Upper lobe of left lung (tissue), 6 donors: ENCODE measurements at regions not wholly inside any gene's neighbourhood (a gene's known extent, or its start where the extent isn't known, plus 50 kb on each side); places are given as distances from the start of the nearest gene placed in this dataset.
"Not testable (repeated sequence)": the region's sequence is repeated elsewhere in the genome, so short reads cannot be mapped to it uniquely, and the experiment has no call there.

Experiments
- ATAC-seq, 2 donors: fragments of 200-7000 bp; cut with Tn5 transposase; one replicate each; pipeline ENCODE4 v1.9.1; 2022; ENCODE audit warnings: mild to moderate bottlenecking in 2 of 2, moderate library complexity in 2 of 2; ENCODE audit not compliant: low FRiP score in 2 of 2
- DNase-seq, 2 donors: peaks; one replicate each; pipeline ENCODE4 v3.0.0-alpha.2; 2019 to 2020
- H3K27ac ChIP-seq, 4 donors: fragments of 200-600 bp; sonication (generic); one replicate each; pipeline ENCODE4 v1.5.1; 2016 to 2019
- H3K27me3 ChIP-seq, 4 donors: fragments of 200-600 bp; sonication (generic); one replicate each; pipeline ENCODE4 v1.5.1; 2017 to 2019
- H3K36me3 ChIP-seq, 4 donors: fragments of 200-600 bp; sonication (generic); one replicate each; pipeline ENCODE4 v1.5.1; 2016 to 2019
- H3K4me1 ChIP-seq, 4 donors: fragments of 200-600 bp; sonication (generic); one replicate each; pipeline ENCODE4 v1.5.1; 2018 to 2019
- H3K4me3 ChIP-seq, 4 donors: fragments of 200-600 bp; sonication (generic); one replicate each; pipeline ENCODE4 v1.5.1; 2017 to 2019; ENCODE audit warnings: mild to moderate bottlenecking in 2 of 4, moderate library complexity in 1 of 4
- H3K9me3 ChIP-seq, 4 donors: fragments of 200-600 bp; sonication (generic); one replicate each; pipeline ENCODE4 v1.5.1; 2018 to 2019
- EP300 ChIP-seq, 4 donors: sonication (generic); formaldehyde crosslinking; IDR thresholded peaks; one replicate each; pipeline ENCODE4 v1.5.1; 2017; ENCODE audit warnings: antibody characterized with exemption in 4 of 4, control low read depth in 2 of 4
- POLR2A ChIP-seq, 4 donors: fragments of 450-650 bp; IDR thresholded peaks; one replicate each; pipeline ENCODE4 v1.5.1; 2016 to 2017; ENCODE audit warnings: antibody characterized with exemption in 4 of 4, mild to moderate bottlenecking in 2 of 4
- POLR2AphosphoS5 ChIP-seq, 2 donors: sonication (generic); formaldehyde crosslinking; IDR thresholded peaks; one replicate each; pipeline ENCODE4 v1.5.1; 2017; ENCODE audit warnings: antibody characterized with exemption in 2 of 2
- WGBS, 2 donors: methylation state at CpG; one replicate each; pipeline ENCODE4 v1.1.5; 2017 to 2018; 5-methylcytosine and 5-hydroxymethylcytosine counted together
- TF ChIP-seq, protein P1 (sequence below), 6 experiments: fragments of 450-650 bp in 4 of 6; fragments of 200-600 bp in 2 of 6; sonication (generic) in 2 of 6; IDR thresholded peaks; one replicate each; pipeline ENCODE4 v1.5.1; 2016 to 2019; ENCODE audit warnings: antibody characterized with exemption in 6 of 6
- donor health status: DM: no; HTN: no; CAD: no; lungs with moderate emphysema.
- donor health status: DM: no; HTN: yes; CAD: no; lungs with severe emphysema.

DNA sequence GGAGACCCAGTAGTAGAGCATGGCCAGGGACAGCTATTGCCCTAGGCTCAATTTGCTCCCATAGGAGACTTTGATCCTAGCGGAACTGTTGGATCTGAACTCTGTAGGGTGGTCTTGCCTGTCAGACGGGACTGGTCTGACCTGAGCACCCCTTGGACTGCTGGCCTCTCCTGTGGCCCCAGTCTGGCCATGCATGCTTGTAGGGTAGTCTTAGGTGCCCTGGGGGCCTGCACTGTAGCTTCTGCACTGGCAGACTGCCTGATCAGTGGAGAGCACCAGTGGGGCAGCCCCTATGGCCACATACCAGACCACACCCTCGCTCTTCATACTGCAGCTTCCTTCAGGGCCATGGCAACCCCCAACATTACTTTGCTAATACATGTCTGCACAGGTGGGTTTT, 396.1 kb upstream of the GRAMD2B start:
- Histone ChIP-seq H3K4me3 (no peak overlapping the region), H3K27ac (no peak overlapping the region), H3K36me3 (no peaks in the 10 kb centered on the region), H3K9me3 (peaks cover 0 to 18% (median 6%) of the 10 kb centered on the region in 4 donors), H3K27me3 (no peaks in the 10 kb centered on the region), H3K4me1 (no peaks in the 10 kb centered on the region)
- DNase-seq: peak in 1 of 2 donors; percentile 12
- peak in 1 of 2 donors; percentile 15 for ATAC-seq
- 91 to 100% methylated on average over 2 to 3 of the region's 3 CpGs for WGBS, 2 donors
- TF ChIP-seq EP300 (IDR thresholded peaks at IDR 0.05) (no peak), POLR2A (IDR thresholded peaks at IDR 0.05) (no peak), POLR2AphosphoS5 (IDR thresholded peaks at IDR 0.05) (no peak)

DNA sequence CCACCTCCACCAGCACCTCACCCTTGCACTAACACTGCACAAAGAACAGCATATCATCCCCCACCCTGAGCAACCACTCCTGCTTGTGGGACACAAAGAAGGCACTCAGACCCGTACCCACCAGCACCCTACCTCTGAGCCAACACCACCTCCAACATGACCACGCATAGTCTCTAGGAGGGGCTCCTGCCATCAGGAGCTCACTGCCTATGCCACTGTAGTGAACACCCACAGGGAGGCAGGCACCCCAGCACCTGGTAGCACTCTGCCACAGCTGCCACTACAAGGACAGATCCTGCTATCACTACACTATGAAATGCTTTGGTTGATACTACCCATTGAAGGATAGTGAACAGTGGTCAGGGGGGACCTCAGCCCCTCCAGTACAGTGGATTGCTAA, 395.6 kb upstream of the GRAMD2B start:
- H3K27me3 ChIP-seq: no peaks in the 10 kb centered on the region
- H3K36me3 ChIP-seq: no peaks in the 10 kb centered on the region
- no peak overlapping the region for H3K27ac ChIP-seq
- no peak for DNase-seq
- ATAC-seq: no peak
- WGBS, 2 donors: 87 to 94% methylated on average over 2 of the region's 2 CpGs
- H3K4me3 ChIP-seq: no peak overlapping the region
- H3K9me3 ChIP-seq: peaks cover 0 to 18% (median 6%) of the 10 kb centered on the region in 4 donors
- no peaks in the 10 kb centered on the region for H3K4me1 ChIP-seq
- TF ChIP-seq EP300 (IDR thresholded peaks at IDR 0.05): no peak
- TF ChIP-seq POLR2A (IDR thresholded peaks at IDR 0.05): no peak
- TF ChIP-seq, protein P1, sequence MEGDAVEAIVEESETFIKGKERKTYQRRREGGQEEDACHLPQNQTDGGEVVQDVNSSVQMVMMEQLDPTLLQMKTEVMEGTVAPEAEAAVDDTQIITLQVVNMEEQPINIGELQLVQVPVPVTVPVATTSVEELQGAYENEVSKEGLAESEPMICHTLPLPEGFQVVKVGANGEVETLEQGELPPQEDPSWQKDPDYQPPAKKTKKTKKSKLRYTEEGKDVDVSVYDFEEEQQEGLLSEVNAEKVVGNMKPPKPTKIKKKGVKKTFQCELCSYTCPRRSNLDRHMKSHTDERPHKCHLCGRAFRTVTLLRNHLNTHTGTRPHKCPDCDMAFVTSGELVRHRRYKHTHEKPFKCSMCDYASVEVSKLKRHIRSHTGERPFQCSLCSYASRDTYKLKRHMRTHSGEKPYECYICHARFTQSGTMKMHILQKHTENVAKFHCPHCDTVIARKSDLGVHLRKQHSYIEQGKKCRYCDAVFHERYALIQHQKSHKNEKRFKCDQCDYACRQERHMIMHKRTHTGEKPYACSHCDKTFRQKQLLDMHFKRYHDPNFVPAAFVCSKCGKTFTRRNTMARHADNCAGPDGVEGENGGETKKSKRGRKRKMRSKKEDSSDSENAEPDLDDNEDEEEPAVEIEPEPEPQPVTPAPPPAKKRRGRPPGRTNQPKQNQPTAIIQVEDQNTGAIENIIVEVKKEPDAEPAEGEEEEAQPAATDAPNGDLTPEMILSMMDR (IDR thresholded peaks at IDR 0.05): no peak
- TF ChIP-seq POLR2AphosphoS5 (IDR thresholded peaks at IDR 0.05): no peak

GRCh38 chr5:126028336-126028735, 394.9 kb upstream of the GRAMD2B start:
- Histone ChIP-seq H3K27me3 (no peaks in the 10 kb centered on the region), H3K27ac (no peak overlapping the region), H3K9me3 (peaks cover 0 to 18% (median 6%) of the 10 kb centered on the region in 4 donors), H3K4me1 (no peaks in the 10 kb centered on the region), H3K36me3 (no peaks in the 10 kb centered on the region), H3K4me3 (no peak overlapping the region)
- no peak for ATAC-seq
- TF ChIP-seq POLR2A (IDR thresholded peaks at IDR 0.05): no peak
- TF ChIP-seq EP300 (IDR thresholded peaks at IDR 0.05): no peak
- TF ChIP-seq, protein P1 (IDR thresholded peaks at IDR 0.05): no peak
- TF ChIP-seq POLR2AphosphoS5 (IDR thresholded peaks at IDR 0.05): no peak
- 90 to 93% methylated on average over 2 of the region's 2 CpGs for WGBS, 2 donors
- no peak for DNase-seq

GRCh38 chr5:126029282-126029681, 393.9 kb upstream of the GRAMD2B start:
- not testable (repeated sequence) for H3K36me3 ChIP-seq, H3K4me1 ChIP-seq, DNase-seq, H3K27me3 ChIP-seq, ATAC-seq, H3K27ac ChIP-seq, H3K4me3 ChIP-seq
- peaks cover 0 to 18% (median 6%) of the 10 kb centered on the region in 4 donors for H3K9me3 ChIP-seq
- 80 to 100% methylated on average over 1 of the region's 1 CpG for WGBS, 2 donors

DNA sequence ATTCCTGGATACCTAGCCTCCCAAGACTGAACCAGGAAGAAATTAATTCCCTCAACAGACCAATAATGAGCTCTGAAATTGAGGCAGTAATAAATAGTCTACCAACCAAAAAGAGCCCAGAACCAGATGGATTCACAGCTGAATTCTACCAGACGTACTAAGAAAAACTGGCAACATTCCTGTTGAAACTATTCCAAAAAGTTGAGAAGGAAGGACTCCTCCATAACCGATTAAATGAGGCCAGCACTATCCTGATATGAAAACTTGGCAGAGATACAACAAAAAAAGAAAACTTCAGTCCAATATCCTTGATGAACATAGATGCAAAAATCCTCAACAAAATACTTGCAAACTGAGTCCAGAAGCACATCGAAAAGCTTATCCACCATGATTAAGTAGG, 392.5 kb upstream of the GRAMD2B start:
- H3K4me3 ChIP-seq: no peak overlapping the region

More for the DNA sequence above, 392.5 kb upstream of the GRAMD2B start:
- TF ChIP-seq EP300 (IDR thresholded peaks at IDR 0.05) (no peak), POLR2A (IDR thresholded peaks at IDR 0.05) (no peak), POLR2AphosphoS5 (IDR thresholded peaks at IDR 0.05) (no peak)
- TF ChIP-seq, protein P1 (IDR thresholded peaks at IDR 0.05): no peak
- WGBS, 2 donors: 62 to 70% methylated on average over 3 of the region's 3 CpGs
- Histone ChIP-seq H3K4me1 (no peaks in the 10 kb centered on the region), H3K36me3 (no peaks in the 10 kb centered on the region), H3K9me3 (peaks cover 0 to 18% (median 6%) of the 10 kb centered on the region in 4 donors), H3K27ac (no peak overlapping the region), H3K27me3 (no peaks in the 10 kb centered on the region)
- ATAC-seq (no peak), DNase-seq (no peak)
